GM18951 (cell line): ENCODE measurements at regions not wholly inside any gene's neighbourhood (a gene's known extent, or its start where the extent isn't known, plus 50 kb on each side); places are given as distances from the start of the nearest gene placed in this dataset.

ENCODE experiments used
- POLR2A ChIP-seq: IDR thresholded peaks from 4 replicates; pipeline ENCODE4 v1.6.1; 2011; ENCODE audit warnings: mild to moderate bottlenecking; ENCODE audit not compliant: insufficient read length, insufficient read depth; ENCODE audit errors: extremely low read depth
- in situ Hi-C: fragments of 300-500 bp; cut with MboI; formaldehyde crosslinking; loops from one replicate; pipeline ENCODE4 v1.12.0; 2022; ENCODE audit warnings: low sequenced_read_pairs, mixed read lengths, inconsistent platforms; ENCODE audit not compliant: unreplicated experiment

GRCh38 chr3:72336821-72337479 lies 511.3 kb downstream of the SHQ1 start:
- no peak for TF ChIP-seq POLR2A
- in situ Hi-C loops: no loop called here

GRCh38 chr3:72336114-72336651 lies 512.1 kb downstream of the SHQ1 start:
- no peak for TF ChIP-seq POLR2A
- in situ Hi-C loops: no loop called here

DNA sequence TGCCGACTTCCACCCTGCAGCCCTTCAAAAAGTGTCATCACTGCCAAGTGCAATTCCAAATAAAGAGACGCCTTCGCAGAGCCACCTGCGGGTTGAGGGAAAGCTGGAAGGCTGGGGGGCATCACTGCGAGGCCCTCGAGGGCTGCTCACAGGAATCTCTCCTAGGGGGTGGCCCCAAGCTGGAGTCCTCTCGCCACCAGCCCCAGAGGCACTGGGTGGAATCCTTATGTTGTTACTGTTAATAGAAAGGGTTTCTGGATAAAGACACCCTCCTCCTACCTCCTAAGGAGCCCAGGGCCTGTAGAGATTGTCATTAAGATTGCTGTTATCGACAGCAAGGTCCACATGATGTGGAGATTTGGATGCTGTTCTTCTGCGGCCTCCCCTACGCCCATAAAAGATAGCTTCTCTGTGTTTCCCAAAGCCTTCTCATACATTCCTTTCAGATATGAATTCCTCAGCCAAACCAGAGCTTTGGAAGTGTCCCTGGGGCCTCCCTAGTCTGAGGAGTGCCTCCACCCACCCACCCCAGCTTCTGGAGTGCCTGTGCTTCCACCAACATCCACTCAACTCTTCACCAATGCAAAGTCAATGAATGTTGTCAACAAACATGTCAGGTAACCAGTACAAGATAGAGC lies 512.7 kb downstream of the SHQ1 start:
- no peak for TF ChIP-seq POLR2A
- in situ Hi-C loops: no loop called here

DNA sequence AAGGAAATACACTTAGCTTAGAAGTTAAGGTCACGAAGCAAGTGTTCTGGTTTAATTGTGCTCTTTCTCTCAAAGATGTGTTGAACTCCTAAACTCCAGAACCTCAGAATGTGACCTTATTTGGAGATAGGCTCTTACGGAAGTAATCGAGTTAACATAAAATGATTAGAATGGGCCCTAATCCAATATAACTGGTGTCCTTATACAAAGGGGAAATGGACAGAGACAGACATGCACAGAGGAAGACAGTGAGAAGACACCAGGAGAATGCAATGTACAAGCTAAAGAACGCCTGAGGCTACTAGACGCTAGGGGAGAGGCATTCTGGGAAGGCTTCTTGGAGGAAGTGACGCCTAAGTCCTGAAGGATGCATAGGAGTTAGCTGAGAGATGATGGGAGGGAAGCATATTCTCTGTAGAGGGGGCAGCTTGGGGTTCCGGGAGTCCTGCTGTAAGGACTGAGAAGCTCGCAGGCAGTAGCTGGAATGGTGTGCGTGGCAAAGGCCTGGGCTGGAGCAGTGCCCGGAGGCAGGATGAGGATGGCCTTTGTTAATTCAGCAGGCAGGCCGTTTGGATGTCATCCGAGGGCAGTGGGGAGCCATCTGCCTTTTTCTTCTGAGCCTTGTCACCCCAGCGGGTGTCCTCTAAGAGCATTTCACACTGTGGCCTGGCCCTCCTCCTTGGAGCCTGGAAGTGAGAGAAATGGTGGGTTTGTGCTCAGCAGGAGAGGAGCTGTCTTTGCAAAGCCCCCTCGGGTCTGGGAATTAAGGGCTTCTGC lies 513.4 kb downstream of the SHQ1 start:
- in situ Hi-C loops: no loop called here
- no peak for TF ChIP-seq POLR2A

- no peak for TF ChIP-seq POLR2A
- in situ Hi-C loops: no loop called here
Observed at GRCh38 chr3:72332689-72333088, 515.6 kb downstream of the SHQ1 start.

GRCh38 chr3:72332036-72332435 lies 516.2 kb downstream of the SHQ1 start:
- TF ChIP-seq POLR2A: no peak
- in situ Hi-C loops: no loop called here

DNA sequence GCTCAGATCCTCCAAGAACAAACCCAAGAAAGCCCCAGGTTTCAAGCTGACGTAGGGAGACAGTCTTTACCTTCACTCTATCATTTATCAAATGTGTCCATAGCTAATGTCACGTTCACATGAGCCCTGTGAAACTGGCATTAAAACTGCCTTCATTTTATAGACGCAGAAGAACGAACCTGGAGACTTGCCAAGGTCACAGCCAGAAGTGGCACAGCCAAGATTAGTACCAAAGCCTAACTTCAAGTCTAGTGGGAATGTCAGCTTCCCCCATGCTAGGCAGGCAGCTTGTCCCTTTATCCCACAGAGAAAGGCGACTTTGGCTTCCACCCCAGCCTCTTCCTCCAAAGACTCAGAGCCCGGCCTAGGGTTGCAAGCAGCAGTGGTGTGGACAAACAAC lies 517.2 kb downstream of the SHQ1 start:
- in situ Hi-C loops: no loop called here
- no peak for TF ChIP-seq POLR2A

GRCh38 chr3:72329354-72329753 lies 518.9 kb downstream of the SHQ1 start:
- no peak for TF ChIP-seq POLR2A
- in situ Hi-C loops: no loop called here

DNA sequence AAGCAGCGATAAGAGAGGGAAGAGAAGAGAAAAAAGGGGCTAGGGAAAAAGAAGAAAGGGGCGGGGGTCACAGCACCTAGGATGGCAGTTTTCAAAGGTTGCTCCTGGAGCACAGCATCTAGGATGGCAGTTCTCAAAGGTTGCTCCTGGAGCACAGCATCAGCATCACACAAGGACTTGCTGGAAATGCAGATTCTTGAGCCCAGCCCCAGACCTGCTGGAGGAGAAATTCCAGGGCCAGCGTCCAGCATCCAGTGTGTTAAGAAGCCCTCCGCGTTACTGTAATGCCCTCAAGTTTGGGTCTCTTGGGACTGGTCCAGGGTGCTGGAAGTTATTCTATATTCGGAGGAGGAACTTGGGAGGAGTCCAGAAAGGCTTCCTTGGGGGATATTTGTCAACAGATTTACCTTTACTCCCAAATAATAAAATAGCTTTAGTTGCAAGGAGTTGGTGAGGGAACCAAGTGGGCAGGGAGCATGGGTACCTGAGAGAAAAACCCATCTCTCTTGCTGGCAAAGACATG lies 519.4 kb downstream of the SHQ1 start:
- in situ Hi-C loops: no loop called here
- TF ChIP-seq POLR2A: no peak

DNA sequence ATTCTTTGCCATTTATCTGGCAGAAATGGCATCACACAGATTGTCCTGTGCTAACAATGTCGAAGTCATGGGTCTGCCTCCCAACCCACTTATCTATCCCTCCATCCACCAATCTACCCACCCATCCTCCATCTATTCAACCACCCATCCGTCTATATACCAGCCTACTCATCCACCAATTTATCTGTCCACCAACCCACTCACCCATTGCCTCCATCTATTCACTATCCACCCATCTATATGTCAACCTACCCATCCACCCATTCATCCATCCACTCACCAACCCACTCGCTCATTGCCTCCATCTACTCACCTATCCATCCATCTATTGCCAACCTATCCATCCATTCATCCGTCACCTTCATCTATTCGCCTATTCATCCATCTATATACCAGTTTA lies 521.2 kb downstream of the SHQ1 start:
- no peak for TF ChIP-seq POLR2A
- in situ Hi-C loops: no loop called here

- in situ Hi-C loops: no loop called here
- TF ChIP-seq POLR2A: no peak
Observed at GRCh38 chr3:72324253-72324811, 523.9 kb downstream of the SHQ1 start.

DNA sequence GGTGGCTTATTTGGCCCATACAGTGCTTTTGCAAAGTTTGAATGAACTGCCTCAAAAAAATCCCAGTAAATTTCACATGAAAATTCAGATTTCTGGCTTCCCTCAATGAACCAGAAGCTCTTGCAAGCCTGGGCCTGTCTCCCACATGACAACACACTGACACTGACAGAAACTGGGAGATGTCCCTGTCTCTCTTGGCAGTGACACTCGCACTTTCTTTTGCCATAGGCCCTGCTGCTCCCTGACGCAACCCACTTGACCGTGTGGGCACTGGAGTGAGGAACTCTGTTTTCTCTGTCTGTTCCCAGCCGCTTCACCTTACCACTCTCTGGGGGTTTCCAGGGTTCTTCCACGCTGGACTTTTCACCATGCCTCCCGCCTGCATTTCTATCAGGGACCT lies 524.5 kb downstream of the SHQ1 start:
- TF ChIP-seq POLR2A: no peak
- in situ Hi-C loops: no loop called here
